Esophagus muscularis mucosa (tissue), 4 donors: ENCODE measurements at regions not wholly inside any gene's neighbourhood (a gene's known extent, or its start where the extent isn't known, plus 50 kb on each side); places are given as distances from the start of the nearest gene placed in this dataset.

Source experiments
- DNase-seq: peaks from one replicate; pipeline ENCODE4 v3.0.0-alpha.2; 2017; ENCODE audit errors: extremely low spot score
- H3K27ac ChIP-seq, 4 donors: fragments of 200-600 bp; sonication (generic); replicated peaks in 1 of 4; 1 replicate in 3 of 4; 2 replicates in 1 of 4; pipeline ENCODE4 v1.5.1; 2016 to 2019; ENCODE audit warnings: mild to moderate bottlenecking in 1 of 4
- H3K27me3 ChIP-seq, 4 donors: fragments of 200-600 bp; sonication (generic); one replicate each; pipeline versions ENCODE4 v1.5.1 to v1.6.0; 2016 to 2019
- H3K36me3 ChIP-seq, 4 donors: fragments of 200-600 bp; sonication (generic); one replicate each; pipeline ENCODE4 v1.5.1; 2016 to 2019
- H3K4me1 ChIP-seq, 4 donors: fragments of 200-600 bp; sonication (generic); one replicate each; pipeline ENCODE4 v1.5.1; 2016 to 2019
- H3K4me3 ChIP-seq, 4 donors: fragments of 200-600 bp; sonication (generic); 1 replicate in 2 of 4; 2 replicates in 2 of 4; pipeline ENCODE4 v1.5.1; 2016 to 2019; ENCODE audit warnings: mild to moderate bottlenecking in 4 of 4, moderate library complexity in 1 of 4
- H3K9me3 ChIP-seq, 4 donors: fragments of 200-600 bp; sonication (generic); 1 replicate in 3 of 4; 2 replicates in 1 of 4; pipeline ENCODE4 v1.5.1; 2016 to 2019
- EP300 ChIP-seq: sonication (generic); formaldehyde crosslinking; IDR thresholded peaks from one replicate; pipeline ENCODE4 v1.6.1; 2017; ENCODE audit warnings: antibody characterized with exemption
- POLR2A ChIP-seq: fragments of 450-650 bp; IDR thresholded peaks from one replicate; pipeline ENCODE4 v1.6.1; 2017; ENCODE audit warnings: antibody characterized with exemption, moderate library complexity, mild to moderate bottlenecking, low read depth
- POLR2AphosphoS5 ChIP-seq, 2 donors: sonication (generic); formaldehyde crosslinking; IDR thresholded peaks; one replicate each; pipeline ENCODE4 v1.6.1; 2017; ENCODE audit warnings: antibody characterized with exemption in 2 of 2
- WGBS: methylation state at CpG from one replicate; pipeline ENCODE4 v1.1.5; 2018; 5-methylcytosine and 5-hydroxymethylcytosine counted together
- intact Hi-C: fragments of 100-400 bp; cut with DNase I; formaldehyde crosslinking; loops from one replicate; pipeline ENCODE4 v1.15.1; 2023
- TF ChIP-seq, protein P1 (sequence below), 3 experiments: fragments of 200-600 bp in 2 of 3; fragments of 450-650 bp in 1 of 3; sonication (generic) in 2 of 3; IDR thresholded peaks; one replicate each; pipeline ENCODE4 v1.5.1; 2017 to 2019; ENCODE audit warnings: antibody characterized with exemption in 3 of 3, mild to moderate bottlenecking in 2 of 3, moderate library complexity in 1 of 3

DNA sequence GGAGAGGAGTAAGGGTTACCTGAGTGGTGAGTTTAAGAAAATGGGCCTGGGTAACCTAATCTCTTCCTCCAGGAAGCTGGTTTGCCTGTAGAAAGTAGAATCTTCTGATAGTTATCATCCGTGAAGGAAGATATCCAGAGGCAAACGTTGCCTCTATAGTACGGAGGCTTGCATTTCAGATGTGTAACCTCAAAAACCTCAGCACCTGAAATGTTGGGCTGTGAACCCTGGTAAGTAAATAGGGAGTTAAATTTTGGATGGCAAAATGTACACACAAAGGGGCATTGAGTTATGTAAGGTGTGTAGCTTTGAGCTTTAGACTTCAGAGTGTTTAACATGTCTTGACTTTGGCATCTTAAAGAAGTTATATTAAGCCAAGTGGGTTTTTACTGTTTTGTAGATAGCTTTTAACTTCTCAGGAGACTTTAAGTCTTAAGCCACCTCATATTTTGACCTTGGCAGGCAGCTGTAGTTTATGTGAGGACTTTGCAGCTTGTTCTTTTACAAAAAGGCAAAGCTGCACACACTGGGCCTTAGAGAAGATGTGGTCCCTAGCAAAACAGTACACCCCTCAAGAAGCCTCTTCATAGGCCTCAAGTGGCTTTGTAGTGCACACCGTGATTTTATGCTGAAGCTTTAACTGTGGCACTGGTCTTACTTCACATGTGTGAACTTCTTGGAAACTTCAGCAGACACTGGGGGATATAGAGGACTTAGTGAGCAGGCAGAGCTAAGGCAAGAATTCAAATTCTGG, 83.4 kb downstream of the SNRPE start:
- 54% methylated on average over 4 of the region's 4 CpGs for WGBS
- intact Hi-C loops: no loop called here
- no peak for DNase-seq
- H3K9me3 ChIP-seq: peaks cover 0 to 3% (median 0%) of the 10 kb centered on the region in 4 donors
- no peaks in the 10 kb centered on the region for H3K36me3 ChIP-seq
- TF ChIP-seq POLR2AphosphoS5 (IDR thresholded peaks at IDR 0.05) (no peak), POLR2A (no peak), EP300 (no peak)
- TF ChIP-seq, protein P1, sequence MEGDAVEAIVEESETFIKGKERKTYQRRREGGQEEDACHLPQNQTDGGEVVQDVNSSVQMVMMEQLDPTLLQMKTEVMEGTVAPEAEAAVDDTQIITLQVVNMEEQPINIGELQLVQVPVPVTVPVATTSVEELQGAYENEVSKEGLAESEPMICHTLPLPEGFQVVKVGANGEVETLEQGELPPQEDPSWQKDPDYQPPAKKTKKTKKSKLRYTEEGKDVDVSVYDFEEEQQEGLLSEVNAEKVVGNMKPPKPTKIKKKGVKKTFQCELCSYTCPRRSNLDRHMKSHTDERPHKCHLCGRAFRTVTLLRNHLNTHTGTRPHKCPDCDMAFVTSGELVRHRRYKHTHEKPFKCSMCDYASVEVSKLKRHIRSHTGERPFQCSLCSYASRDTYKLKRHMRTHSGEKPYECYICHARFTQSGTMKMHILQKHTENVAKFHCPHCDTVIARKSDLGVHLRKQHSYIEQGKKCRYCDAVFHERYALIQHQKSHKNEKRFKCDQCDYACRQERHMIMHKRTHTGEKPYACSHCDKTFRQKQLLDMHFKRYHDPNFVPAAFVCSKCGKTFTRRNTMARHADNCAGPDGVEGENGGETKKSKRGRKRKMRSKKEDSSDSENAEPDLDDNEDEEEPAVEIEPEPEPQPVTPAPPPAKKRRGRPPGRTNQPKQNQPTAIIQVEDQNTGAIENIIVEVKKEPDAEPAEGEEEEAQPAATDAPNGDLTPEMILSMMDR (IDR thresholded peaks at IDR 0.05): no peak
- H3K27ac ChIP-seq: no peak overlapping the region
- H3K27me3 ChIP-seq: no peaks in the 10 kb centered on the region
- no peaks in the 10 kb centered on the region for H3K4me1 ChIP-seq
- H3K4me3 ChIP-seq: no peak overlapping the region

DNA sequence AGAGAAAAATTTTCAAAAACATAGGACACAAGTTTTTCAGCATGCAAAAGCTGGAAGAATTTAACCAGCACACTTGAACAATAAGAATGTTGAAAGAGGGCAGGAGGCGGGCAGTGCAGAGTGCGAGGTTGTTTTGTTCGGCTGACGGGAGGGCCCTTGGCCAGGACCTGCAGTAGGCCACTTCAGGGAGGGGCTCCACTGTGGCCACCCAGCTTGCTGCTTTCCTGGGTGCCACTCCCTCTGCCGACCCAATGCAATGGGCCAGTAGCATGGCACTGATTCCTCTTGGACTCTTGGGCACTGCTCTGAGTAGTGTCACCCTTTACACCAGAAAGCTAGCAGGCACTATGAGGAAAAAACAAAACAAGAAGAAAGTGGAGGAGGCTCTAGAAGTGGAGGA, 92.9 kb downstream of the SNRPE start:
- no peaks in the 10 kb centered on the region for H3K4me1 ChIP-seq
- intact Hi-C loops: no loop called here
- DNase-seq: no peak
- no peak overlapping the region for H3K4me3 ChIP-seq
- peaks cover 0 to 16% (median 2%) of the 10 kb centered on the region in 4 donors for H3K9me3 ChIP-seq
- H3K27ac ChIP-seq: no peak overlapping the region
- TF ChIP-seq EP300 (no peak), POLR2A (no peak), POLR2AphosphoS5 (IDR thresholded peaks at IDR 0.05) (no peak)
- TF ChIP-seq, protein P1 (IDR thresholded peaks at IDR 0.05): no peak
- H3K36me3 ChIP-seq: no peaks in the 10 kb centered on the region
- WGBS: 95% methylated on average over 5 of the region's 5 CpGs
- no peaks in the 10 kb centered on the region for H3K27me3 ChIP-seq

- WGBS: 82% methylated on average over 5 of the region's 5 CpGs
- no peak for DNase-seq
- no peak overlapping the region for H3K4me3 ChIP-seq
- H3K9me3 ChIP-seq: peaks cover 0 to 16% (median 2%) of the 10 kb centered on the region in 4 donors
- H3K27me3 ChIP-seq: no peaks in the 10 kb centered on the region
- no peak overlapping the region for H3K27ac ChIP-seq
- intact Hi-C loops: no loop called here
- H3K36me3 ChIP-seq: no peaks in the 10 kb centered on the region
- no peaks in the 10 kb centered on the region for H3K4me1 ChIP-seq
- TF ChIP-seq, protein P1 (IDR thresholded peaks at IDR 0.05): no peak
- TF ChIP-seq POLR2AphosphoS5 (IDR thresholded peaks at IDR 0.05): no peak
- no peak for TF ChIP-seq EP300
- TF ChIP-seq POLR2A: no peak
Observed at GRCh38 chr1:203954788-203955552, 93.6 kb downstream of the SNRPE start.

GRCh38 chr1:203968761-203969160, 104.2 kb upstream of the SOX13 start:
- intact Hi-C loops: no loop called here
- WGBS: 56% methylated on average over 2 of the region's 2 CpGs
- Histone ChIP-seq H3K27ac (no peak overlapping the region), H3K36me3 (no peaks in the 10 kb centered on the region), H3K27me3 (no peaks in the 10 kb centered on the region), H3K4me1 (peaks cover 0 to 6% (median 1%) of the 10 kb centered on the region in 4 donors), H3K4me3 (no peak overlapping the region), H3K9me3 (peaks cover 0 to 7% (median 2%) of the 10 kb centered on the region in 4 donors)
- no peak for DNase-seq
- TF ChIP-seq, protein P1 (IDR thresholded peaks at IDR 0.05): no peak
- TF ChIP-seq POLR2A (no peak), EP300 (no peak), POLR2AphosphoS5 (IDR thresholded peaks at IDR 0.05) (no peak)
